GM12892 (cell line): ENCODE measurements at regions not wholly inside any gene's neighbourhood (a gene's known extent, or its start where the extent isn't known, plus 50 kb on each side); places are given as distances from the start of the nearest gene placed in this dataset.

Experiments
- POLR2A ChIP-seq: IDR thresholded peaks from 2 replicates; pipeline ENCODE4 v1.6.1; 2011; ENCODE audit warnings: low read depth, low read length, control low read depth
- POLR2AphosphoS5 ChIP-seq: IDR thresholded peaks from 2 replicates; pipeline ENCODE4 v1.6.1; 2011; ENCODE audit warnings: low read depth, low read length, control low read depth
- TAF1 ChIP-seq: IDR thresholded peaks from 2 replicates; pipeline ENCODE4 v1.6.1; 2011; ENCODE audit warnings: low read depth, mild to moderate bottlenecking, control low read depth, low read length, borderline replicate concordance

DNA sequence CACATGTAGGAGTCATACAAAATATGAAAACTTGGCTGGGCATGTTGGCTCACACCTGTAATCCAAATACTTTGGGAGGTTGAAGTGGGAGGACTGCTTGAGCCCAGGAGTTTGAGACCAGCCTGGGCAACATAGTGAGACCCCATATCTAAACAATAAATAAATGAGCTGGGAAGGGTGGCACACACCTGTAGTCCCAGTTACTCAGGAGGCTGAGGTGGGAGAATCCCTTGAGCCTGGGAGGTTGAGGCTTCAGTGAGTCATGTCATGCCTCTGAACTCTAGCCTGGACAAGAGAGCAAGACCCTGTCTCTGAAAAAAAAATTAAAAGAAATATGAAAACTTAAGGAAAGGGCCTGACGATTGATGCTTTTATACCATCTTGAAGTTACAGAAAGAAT, 112.4 kb upstream of the RAI14 start:
- TF ChIP-seq TAF1 (no peak), POLR2A (no peak), POLR2AphosphoS5 (no peak)
